ENCODE measurements at regions not wholly inside any gene's neighbourhood (a gene's known extent, or its start where the extent isn't known, plus 50 kb on each side); places are given as distances from the start of the nearest gene placed in this dataset.

DNA sequence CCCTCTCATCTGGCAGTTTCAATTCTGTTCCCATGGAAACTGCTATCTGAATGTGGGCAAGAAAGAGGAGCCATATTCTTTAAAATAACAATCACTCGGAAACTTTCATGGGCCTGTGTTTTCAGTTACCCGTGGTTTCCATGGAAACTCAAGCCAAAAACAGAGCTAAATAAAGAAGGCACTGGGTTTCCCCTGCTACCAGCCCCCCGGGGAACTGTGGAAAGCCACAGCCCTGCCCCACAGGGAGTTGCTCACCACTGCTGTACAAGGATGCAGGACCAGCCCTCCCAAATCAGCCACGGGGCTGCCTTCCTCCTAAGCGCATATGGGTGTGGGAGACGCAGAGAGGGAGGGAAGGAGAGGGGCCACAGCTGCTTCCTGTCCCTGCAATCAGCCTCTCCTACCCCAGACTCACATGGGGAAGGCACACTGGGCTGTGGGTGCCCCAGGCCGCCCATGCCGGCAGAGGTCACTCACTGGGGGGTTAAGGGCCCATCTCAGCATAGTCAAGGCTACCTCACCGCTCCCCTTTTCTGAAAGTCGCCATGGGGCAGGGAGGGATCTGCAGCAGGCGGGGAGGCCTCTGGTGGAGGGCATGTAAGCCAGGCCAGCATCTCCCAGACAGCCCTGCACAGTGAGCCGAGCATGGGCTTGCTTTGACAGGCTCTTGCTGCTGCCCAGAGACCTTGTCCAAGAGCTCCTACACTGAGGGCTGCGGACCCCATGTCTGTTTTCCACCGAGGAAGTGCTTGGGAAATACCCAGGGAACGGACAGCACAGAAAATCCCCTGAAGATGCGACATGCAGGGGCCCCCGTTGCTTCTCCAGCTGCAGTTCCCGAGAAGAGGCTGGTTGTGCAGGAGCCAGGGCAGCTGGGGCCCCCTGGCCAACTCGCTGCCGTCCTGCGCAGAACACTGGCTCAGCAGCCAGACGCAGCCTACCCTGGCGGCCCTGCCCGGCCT lies 157.3 kb upstream of the PPP2R2D start:
- no peak for DNase-seq

DNA sequence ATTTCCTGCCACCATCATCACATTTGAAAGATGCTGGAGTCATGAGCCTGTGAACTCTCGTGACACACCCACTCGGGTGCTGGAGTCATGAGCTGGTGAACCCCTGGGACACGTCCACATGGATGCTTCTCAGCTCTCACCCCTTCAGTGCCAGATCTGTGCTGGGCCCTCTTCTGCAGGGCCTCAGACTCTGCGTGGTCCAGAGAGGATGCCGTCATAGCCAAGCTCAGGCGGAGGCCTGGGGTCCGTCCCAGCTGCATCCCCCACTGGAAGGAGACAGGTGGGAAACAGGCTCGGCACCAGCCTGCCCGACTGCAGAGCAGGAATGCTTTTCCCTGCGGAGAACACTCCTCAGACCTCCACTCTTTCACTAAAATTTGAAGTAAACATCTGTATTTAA lies 156.5 kb upstream of the PPP2R2D start:
- no peak for DNase-seq

DNA sequence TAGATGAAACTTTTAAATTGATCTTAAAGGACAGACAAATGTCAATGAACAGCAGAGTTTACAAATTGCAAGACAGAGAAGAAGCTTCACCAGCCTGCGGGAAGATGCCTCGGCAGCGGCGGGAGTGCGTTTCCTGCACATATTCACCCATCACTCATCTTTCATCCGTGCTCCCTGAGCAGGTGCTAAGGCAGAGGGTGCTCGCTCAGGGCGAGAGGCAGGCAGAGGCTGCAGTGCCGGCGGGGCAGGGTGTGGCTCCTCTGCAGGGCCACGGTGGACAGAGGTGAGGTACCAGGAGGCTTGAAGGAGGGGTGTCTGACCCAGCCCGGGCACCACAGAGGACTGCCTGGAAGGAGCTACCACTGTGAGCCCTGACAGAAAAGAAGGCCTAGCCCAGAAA lies 155.2 kb upstream of the PPP2R2D start:
- DNase-seq = no peak

DNA sequence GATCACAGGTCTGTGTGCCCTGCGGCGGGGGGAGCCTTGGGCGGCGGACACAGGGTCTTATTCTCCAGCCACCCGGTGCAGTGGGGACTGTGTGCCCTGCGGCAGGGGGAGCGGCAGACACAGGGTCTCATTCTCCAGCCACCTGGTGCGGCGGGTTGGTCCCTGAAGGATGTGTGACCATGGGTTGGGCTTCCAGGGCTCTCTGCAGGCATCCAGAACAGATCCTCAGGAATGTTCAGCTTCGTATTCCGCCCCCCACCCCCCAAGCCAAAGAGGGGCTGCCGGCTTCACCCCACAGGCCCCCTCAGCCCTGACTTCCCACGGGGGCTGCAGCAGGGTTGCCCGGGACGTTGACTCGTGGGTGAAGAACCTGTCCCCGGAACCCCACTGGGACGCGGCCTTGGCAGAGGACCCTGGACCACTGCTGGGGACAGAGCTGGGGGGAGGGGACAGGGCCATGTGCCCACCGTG lies 154.5 kb upstream of the PPP2R2D start:
- no peak for DNase-seq

DNA sequence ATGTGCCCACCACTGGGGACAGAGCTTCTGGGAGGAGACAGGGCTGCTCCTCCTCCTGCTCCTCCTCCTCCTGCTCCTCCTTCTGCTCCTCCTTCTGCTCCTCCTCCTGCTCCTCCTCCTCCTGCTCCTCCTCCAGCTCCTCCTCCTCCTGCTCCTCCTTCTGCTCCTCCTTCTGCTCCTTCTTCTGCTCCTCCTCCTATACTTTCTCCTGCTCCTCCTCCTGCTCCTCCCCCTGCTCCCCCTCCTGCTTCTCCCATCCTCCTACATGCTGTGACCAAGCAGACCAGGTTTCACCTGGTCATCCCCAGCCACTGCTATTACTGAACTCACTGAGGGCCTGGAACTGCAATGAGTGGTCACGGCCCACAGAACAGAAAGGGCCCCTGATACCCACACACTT lies 154.0 kb upstream of the PPP2R2D start:
- DNase-seq = no peak

DNA sequence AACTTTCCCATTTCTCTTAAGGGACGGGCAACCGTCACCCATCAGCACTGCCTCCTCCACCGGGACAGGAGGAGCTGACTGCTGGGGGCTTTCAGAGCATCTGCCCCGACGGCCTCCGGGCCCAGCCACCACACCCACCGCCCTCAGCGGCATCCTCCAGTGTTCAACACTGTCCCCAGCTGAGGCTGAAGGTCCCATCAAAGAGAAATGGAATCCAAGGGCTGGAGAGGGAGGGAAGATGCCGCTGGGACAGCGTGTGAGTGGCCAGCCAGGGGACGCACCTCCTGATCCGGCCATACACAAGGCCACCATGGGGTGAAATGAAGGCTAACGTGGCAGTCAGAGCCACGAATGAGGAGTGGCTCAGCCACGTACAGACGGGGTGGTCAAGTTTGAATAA lies 153.6 kb upstream of the PPP2R2D start:
- no peak for DNase-seq

DNA sequence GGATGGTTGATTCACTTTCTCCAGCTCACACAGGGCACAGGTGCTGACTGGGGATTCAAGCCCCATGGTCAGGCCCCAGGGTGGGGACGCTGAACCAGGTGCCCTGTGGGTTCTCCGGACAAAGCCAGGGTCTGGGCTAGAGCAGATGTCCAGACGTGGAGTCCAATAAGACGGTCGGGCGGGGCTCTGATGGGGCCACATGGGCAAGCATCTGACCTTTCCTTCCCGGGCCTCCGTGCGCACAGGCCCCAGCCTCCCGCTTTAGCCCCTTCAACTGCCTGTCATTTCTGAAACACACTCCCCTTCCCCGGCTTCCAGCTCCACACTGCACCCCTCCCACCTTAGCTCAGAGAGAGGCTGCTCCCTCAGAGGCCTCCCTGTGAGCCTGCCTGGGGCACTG lies 153.0 kb upstream of the PPP2R2D start:
- no peak for DNase-seq

DNA sequence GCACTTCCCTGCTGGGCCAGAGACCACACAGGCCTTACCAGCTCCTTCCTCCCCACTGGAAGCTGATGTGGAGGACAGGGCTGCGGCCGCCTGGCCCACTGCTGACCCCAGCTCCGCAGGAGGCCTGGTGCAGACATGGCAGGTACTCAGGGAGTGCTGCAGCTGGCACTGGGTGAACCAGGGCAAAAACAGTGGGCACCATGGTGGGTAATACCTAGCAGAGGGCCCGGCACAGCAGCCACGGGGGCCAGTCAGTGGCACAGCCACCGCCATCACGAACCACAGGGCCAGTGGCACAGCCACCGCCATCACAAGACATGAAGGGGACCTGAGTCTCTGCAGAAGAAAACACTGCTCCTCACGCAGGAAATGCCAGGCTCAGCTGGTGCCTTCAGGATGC lies 152.6 kb upstream of the PPP2R2D start:
- DNase-seq = no peak

DNA sequence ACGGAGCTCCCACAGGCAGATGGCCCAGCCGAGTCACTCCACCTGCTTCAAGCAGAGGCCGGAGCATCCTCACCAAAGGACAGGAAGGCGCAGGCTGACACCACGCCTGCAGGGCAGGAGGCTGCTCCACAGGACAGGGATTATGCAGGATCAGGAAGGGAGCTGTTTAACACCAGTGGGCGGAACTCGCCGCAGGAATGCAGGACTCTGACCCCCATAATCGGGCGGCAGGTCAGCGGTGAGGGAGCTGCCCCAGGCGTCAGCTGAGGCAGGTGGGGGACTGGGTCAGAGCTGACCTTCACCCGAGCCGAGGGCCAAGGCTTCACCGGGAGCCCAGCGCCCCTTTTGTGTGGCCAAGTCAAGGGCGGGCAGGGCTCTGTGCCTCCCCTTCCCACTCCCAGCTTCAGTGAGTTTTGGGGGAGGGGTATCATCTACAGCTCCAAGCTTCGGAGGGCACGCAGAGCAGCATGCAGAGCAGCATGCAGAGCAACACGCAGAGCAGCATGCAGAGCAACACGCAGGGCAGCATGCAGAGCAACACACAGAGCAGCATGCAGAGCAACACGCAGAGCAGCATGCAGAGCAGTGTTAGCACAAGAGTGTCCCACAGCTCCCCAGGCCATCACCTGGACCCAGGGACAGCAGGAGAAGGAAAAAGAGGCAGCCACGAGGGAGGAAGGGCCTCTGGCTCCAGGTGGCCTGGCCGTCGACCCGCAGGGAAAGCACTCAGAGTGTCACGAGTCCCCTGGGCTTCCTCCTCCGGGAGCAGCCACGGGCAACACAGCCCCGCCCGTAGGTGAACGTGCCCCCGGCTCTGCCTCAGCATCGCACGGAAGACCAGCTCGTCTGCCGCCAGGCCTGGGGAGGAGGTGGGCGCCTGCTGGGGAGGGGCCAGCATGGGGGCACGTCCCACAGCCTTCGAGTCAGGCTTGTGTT lies 151.7 kb upstream of the PPP2R2D start:
- DNase-seq = no peak

DNA sequence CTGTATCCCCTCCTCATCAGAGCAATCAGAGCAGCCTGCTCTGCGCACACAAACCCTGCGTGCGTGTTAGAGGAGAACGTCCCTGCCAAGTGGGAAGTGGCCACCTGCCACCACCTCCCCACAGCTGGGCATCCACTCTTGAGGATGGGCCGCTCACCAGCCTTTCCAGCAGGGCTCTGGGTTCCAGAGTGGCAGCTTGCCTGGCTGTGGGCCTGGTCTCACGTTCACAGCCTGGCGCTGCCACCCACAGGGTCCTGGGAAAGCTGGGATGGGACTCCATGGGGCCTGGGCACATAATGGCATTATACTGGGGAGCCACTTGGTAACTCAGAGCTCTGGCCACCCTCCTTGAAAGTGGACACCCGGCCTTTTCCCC lies 151.1 kb upstream of the PPP2R2D start:
- no peak for DNase-seq

DNA sequence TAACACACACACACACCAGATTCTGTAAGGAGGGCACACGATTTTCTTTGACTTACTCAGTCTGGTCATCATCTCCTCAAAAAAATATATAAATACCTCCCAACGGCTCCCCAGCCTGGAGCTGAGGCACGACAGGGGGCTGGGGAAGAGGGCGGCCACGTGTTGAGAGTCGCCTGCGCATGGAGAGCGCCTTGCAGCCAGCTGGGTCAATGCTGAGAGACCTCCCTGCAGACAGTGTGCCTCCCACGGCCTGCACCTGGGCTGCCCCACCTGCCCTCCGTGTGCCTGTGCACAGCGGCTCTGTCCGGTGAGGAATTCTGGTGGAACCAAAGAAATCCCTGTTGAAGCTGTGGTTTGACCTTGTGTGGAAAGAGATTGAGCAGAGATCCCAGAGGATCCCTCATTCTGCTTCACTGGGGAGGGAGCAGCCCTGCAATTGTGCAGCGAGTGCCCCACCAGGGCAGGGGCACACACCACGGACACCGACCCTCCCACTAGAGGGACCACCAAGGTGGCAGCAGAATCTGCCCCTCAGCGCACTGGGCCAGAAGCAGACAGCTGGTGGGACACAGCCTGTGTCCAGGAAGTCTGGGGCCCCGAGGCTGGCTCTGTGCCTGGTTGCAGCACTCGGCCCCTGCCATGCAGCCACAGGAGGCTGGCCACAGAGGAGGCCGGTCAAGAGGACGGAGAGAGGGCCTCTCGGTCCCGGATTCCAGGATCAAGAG lies 150.5 kb upstream of the PPP2R2D start:
- DNase-seq = no peak

DNA sequence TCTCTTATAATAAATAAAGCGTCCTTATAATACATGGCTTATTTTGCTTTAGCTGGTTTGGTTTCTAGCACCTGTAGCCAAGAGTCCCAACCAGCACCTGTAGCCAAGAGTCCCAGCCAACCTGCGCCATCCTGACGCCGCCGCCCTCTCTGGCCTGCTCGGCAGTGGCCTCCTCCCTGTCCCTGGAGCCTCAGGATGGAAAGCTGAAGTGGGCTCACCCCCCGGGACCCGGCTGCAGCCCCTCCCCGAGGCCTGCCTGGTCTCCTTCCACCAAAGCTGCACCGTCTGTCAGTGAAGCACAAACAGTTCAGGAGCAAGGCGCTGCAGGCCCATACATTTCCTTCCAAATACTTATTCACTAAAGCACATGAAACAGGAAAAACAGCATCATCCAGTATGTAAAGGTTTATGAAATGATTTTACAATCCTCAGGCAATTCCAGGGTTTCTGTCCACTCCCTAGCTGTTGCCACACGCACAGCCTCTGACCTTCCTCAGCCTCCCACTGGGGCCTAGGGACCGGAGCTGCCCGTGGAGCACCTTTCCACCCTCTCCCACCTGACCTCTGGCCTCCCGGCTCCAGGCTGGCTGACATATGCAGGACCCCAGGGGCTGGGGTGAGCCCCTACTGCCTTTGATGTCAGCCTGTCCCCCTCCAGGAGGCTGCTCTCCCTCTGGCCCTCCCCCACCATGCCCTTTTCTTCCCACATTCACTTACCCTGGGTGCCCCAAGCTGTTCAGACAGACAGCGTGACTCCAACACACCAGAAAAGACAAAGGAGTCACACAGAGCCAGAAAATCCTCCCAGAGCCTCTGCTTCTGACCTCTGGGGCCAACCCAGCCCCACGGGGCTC lies 149.6 kb upstream of the PPP2R2D start:
- no peak for DNase-seq

DNA sequence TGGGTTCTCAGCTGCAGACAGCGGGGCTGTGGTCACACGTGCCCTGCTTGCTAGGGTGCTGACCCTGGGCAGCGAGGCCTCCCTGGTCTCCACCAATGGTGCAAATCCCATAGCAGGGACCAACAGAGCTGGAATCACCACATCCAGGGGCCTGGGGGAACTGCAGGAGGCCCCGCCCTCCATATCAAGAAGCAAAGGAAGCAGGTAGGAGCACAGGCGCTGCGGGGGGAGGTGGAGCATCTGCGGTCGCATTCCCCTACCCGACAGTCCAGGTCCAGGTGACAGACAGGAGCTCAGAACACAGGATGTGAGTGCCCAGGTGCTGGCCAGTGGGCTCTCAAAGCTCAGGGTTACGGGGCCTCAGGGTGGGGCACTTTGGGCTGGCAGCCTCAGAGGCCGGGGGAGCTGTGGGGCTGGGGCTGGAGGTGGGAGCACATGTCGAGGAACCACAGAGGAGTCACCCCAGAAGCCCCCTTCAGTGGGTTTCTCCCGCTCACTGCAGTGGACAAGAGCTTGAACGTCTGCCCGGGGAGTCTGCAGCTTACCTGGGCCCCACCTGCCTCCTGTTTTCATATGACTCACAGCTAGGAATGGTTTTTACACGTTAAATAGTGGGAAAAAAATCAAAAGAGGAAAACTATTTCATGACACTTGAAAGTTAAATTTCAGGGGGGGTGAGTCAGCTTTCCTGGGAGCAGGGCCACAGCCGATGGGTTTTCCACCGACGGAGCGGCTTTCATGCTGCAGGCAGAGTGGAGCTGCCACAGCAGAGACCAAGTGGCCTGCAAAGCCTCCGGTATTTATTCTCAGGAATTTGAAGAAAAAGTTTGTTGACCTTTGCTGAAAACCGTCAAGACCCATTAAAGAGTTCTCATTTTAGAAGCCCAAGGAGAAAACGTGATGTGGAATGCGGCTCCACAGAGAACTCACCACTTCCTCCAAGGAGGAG lies 148.7 kb upstream of the PPP2R2D start:
- no peak for DNase-seq

DNA sequence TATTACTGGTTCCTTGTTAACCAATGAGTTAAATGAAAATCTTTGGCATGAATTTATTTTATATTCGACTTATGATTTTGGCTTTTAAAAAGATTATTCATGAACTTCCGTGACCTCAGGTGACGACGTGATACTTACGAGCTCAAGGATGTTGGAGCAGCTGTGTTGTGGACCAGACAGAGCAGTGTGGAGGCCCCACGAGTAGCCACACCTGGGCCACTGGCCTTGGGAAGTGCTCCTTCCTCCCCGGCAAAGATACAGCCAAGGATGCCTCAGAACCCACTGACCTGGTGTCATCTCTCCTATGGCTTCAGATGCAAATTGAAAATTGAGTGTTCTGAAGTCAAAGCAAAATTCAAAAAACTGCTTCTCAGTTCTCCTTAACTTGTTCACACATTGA lies 147.5 kb upstream of the PPP2R2D start:
- no peak for DNase-seq

DNA sequence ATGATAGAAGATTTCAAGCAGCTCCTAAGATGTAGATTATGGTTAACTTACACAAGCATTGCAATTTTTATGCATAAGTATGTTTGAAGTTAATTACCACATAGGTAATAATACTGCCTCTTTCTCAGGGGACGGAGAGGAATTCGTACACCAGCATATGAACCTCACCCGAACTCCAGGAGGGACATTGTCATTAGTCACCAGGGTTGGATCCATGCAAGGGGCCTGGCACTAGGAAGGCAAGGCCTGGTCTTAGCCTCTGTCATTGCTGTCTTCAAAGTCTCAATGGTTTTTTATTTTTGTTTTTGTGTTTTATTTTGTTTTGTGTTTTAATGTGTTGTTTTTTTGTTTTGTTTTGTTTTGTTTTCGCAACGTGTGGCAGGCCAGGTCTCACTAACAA lies 145.6 kb upstream of the PPP2R2D start:
- DNase-seq = no peak

DNA sequence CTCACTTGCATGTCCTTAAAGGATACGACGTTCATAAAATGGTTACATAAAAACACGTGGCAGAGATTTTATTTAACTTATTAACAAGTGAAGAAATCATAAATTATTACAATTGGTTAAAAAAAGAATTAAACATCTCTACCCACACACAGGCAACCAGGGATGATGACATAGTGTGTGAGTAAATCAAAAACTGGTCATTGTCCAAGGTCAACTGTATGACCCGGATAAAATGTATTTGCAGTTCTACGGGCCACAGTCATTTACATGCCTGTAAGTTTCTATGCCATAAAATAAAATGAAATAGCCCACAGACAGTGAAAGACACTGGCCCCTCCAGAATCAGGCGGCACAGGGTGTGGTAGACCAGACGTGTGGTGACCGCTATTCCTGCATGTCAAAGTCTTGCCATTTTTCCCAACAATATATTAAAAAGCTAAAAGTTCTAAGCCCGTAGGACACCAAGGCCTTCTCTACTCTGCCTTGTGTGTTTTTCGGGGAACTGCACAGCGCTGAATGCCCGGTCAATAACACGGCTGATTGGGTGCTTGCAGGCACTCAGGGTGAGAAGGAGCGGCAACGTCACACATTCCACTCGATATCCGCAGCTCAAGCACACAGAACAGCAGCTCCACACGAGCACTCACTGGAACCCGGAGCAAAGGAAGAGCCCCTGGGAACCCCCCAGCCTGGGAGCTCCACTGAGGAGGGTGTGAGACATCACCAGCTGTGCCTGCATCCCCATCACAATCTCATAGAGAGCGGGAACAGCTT lies 143.3 kb upstream of the PPP2R2D start:
- no peak for DNase-seq

DNA sequence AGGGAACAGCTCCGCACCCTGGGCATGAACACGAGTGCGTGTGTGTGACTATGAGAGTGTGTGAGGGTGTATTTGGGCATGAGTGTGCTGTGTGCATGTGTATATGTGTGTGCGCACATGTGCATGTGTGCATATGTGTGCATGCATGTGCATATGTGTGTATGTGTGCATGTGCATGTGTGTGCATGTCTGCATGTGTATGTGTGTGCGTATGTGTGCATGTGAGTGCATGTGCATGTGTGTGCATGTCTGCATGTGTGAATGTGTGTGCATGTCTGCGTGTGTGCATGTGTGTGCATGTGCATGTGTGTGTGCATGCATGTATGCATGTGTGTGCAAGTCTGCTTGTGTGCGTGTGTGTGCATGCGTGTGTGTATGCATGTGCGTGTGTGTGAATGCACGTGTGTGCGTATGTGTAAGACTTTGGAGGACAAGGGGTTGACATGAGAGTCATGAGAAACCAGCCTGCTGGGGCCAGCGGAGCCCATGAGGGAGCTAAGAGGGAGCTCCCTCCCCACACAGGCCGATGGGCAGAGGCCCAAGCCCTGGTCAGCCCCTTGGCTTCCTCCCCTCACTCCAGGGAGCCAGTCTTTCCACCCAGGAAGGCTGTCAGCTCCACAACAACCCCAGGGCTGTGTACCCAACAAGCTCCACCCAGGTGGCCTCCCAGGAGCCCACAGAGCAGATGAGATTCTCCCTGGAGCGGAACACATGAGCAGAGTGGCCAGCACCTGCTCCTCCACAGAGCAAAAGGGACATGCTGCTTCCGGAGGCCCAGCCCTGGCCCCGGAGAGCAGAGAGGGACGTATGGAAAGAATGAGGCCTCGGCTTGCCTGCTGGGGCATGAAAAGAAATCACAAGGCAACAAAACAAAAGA lies 142.5 kb upstream of the PPP2R2D start:
- DNase-seq = no peak

DNA sequence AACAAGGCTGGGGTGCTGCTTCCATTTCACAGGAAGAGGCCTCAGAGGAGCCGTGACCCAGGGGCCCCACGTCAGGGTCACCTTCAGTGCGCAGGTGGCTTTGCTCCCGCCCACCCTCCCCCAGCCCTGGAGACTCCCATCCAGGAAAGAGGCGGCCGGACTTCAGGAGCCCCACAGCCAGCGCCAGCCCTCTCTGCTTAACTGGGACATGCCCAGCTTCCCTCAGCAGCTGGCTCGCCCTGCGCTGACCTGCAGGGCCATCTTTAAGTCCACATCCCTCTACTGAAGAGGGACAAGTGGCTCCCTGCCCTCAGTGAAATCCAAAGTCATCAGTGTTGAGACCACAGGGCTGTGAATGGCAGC lies 141.9 kb upstream of the PPP2R2D start:
- no peak for DNase-seq

DNA sequence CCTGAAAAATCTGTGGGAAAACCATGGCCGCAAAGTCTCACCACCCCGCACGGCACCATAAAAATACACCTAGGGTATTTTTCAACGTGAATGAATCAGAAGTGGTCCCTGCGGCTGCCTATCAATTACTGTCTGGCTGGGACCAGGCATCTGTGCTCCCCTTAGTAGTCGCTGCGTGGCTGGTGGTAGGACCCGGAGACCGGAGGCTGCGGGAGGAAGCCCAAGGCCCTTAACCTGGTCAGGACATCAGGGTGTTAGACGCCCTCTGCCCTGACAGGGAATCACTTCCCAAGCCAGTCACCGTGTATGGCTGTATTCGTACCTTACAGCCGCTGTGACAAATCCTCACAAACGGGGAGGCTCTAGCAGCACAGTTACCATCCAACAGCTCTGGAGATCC lies 141.5 kb upstream of the PPP2R2D start:
- DNase-seq = no peak

Measured in RPMI8226 (cell line).